WERI-Rb-1 (cell line): ENCODE measurements at regions not wholly inside any gene's neighbourhood (a gene's known extent, or its start where the extent isn't known, plus 50 kb on each side); places are given as distances from the start of the nearest gene placed in this dataset.
A peak's percentile ranks its signal among the peaks of the same experiment; 100 is the strongest.

Experiments used
- DNase-seq: peaks from one replicate; pipeline ENCODE4 v3.0.0-alpha.2; 2020
- H3K27ac ChIP-seq: fragments of 250-450 bp; sonication (Bioruptor Pico); 2 replicates; pipeline ENCODE4 v1.5.1; 2020; ENCODE audit warnings: mild to moderate bottlenecking, moderate library complexity
- H3K27me3 ChIP-seq: fragments of 250-450 bp; sonication (Bioruptor Pico); 2 replicates; pipeline ENCODE4 v1.5.1; 2021; ENCODE audit warnings: mild to moderate bottlenecking, low read depth, moderate library complexity; ENCODE audit not compliant: insufficient read depth, severe bottlenecking
- H3K36me3 ChIP-seq: fragments of 250-450 bp; sonication (Bioruptor Pico); 2 replicates; pipeline ENCODE4 v1.5.1; 2020; ENCODE audit warnings: mild to moderate bottlenecking, moderate library complexity
- H3K4me3 ChIP-seq: 2 replicates; pipeline ENCODE4 v1.5.1; 2011; ENCODE audit warnings: low read depth, mild to moderate bottlenecking, control low read depth, low read length
- H3K9me3 ChIP-seq: fragments of 250-450 bp; sonication (Bioruptor Pico); 2 replicates; pipeline ENCODE4 v1.5.1; 2021; ENCODE audit warnings: mild to moderate bottlenecking, moderate library complexity; ENCODE audit not compliant: severe bottlenecking
- CTCF ChIP-seq: IDR thresholded peaks from 2 replicates; pipeline ENCODE4 v1.5.1; 2011; ENCODE audit warnings: low read depth, mild to moderate bottlenecking, control low read depth, inconsistent platforms, low read length

- no peak for TF ChIP-seq CTCF
- Histone ChIP-seq H3K36me3 (no peaks in the 10 kb centered on the region), H3K4me3 (no peak overlapping the region), H3K27ac (no peak overlapping the region), H3K27me3 (peaks cover 14% of the 10 kb centered on the region), H3K9me3 (no peaks in the 10 kb centered on the region)
- no peak for DNase-seq
Measured at GRCh38 chr6:166864333-166864732, 92.0 kb downstream of the RNASET2 start.

- no peaks in the 10 kb centered on the region for H3K36me3 ChIP-seq
- DNase-seq = no peak
- no peak for TF ChIP-seq CTCF
Measured at GRCh38 chr6:166862978-166863530, 93.3 kb downstream of the RNASET2 start.

GRCh38 chr6:166862287-166862977 lies 93.9 kb downstream of the RNASET2 start:
- no peak overlapping the region for H3K27ac ChIP-seq
- peaks cover 14% of the 10 kb centered on the region for H3K27me3 ChIP-seq
- H3K36me3 ChIP-seq = no peaks in the 10 kb centered on the region
- no peaks in the 10 kb centered on the region for H3K9me3 ChIP-seq
- peak overlapping the region; percentile 57 for H3K4me3 ChIP-seq
- peak; percentile 38; the same call in 1 of the 2 replicates for TF ChIP-seq CTCF
- DNase-seq = peak; percentile 67

More at GRCh38 chr6:166862978-166863530, 93.3 kb downstream of the RNASET2 start:
- Histone ChIP-seq H3K9me3 (no peaks in the 10 kb centered on the region), H3K4me3 (peak overlapping the region; percentile 57), H3K27me3 (peaks cover 14% of the 10 kb centered on the region), H3K27ac (no peak overlapping the region)

GRCh38 chr6:166861961-166862286 lies 94.4 kb downstream of the RNASET2 start:
- DNase-seq = no peak
- Histone ChIP-seq H3K27ac (no peak overlapping the region), H3K4me3 (peak overlapping the region; percentile 57), H3K27me3 (peaks cover 14% of the 10 kb centered on the region), H3K36me3 (no peaks in the 10 kb centered on the region), H3K9me3 (no peaks in the 10 kb centered on the region)
- no peak for TF ChIP-seq CTCF

GRCh38 chr6:166861304-166861703 lies 95.0 kb downstream of the RNASET2 start:
- DNase-seq = no peak
- Histone ChIP-seq H3K36me3 (no peaks in the 10 kb centered on the region), H3K27ac (no peak overlapping the region), H3K4me3 (no peak overlapping the region), H3K27me3 (peaks cover 14% of the 10 kb centered on the region), H3K9me3 (no peaks in the 10 kb centered on the region)
- no peak for TF ChIP-seq CTCF

GRCh38 chr6:166860392-166860791 lies 96.0 kb downstream of the RNASET2 start:
- peaks cover 14% of the 10 kb centered on the region for H3K27me3 ChIP-seq
- no peak for TF ChIP-seq CTCF
- DNase-seq = no peak
- H3K27ac ChIP-seq = no peak overlapping the region
- no peaks in the 10 kb centered on the region for H3K9me3 ChIP-seq
- H3K4me3 ChIP-seq = no peak overlapping the region
- no peaks in the 10 kb centered on the region for H3K36me3 ChIP-seq
